SU-DHL-6 (cell line): ENCODE measurements at regions not wholly inside any gene's neighbourhood (a gene's known extent, or its start where the extent isn't known, plus 50 kb on each side); places are given as distances from the start of the nearest gene placed in this dataset.

Experiments used
- H2AFZ ChIP-seq: fragments of 200-600 bp; sonication (generic); 2 replicates; pipeline ENCODE4 v1.6.1; 2014; ENCODE audit warnings: low read depth, mild to moderate bottlenecking, moderate library complexity, mixed read lengths, antibody characterized with exemption, low read length; ENCODE audit not compliant: severe bottlenecking
- H3F3A ChIP-seq: fragments of 200-600 bp; shearing (Covaris generic); 2 replicates; pipeline ENCODE4 v1.6.0; 2016; ENCODE audit warnings: antibody characterized with exemption, mild to moderate bottlenecking; ENCODE audit not compliant: insufficient read depth
- H3K27ac ChIP-seq: fragments of 200-600 bp; sonication (generic); 2 replicates; pipeline ENCODE4 v1.5.1; 2016; ENCODE audit warnings: low read depth, mild to moderate bottlenecking, low read length, moderate library complexity, mixed read lengths
- H3K27me3 ChIP-seq: fragments of 200-600 bp; sonication (generic), shearing (Covaris generic); 2 replicates; pipeline ENCODE4 v1.6.0; 2014; ENCODE audit warnings: mild to moderate bottlenecking, low read length
- H3K36me3 ChIP-seq: fragments of 200-600 bp; sonication (generic); 2 replicates; pipeline ENCODE4 v1.6.1; 2014; ENCODE audit warnings: mild to moderate bottlenecking, low read length, mixed read lengths
- H3K4me2 ChIP-seq: fragments of 300-600, 200-600 bp; shearing (Covaris generic), sonication (generic); 2 replicates; pipeline ENCODE4 v1.6.0; 2014; ENCODE audit warnings: low read length, low read depth, mild to moderate bottlenecking; ENCODE audit not compliant: poor library complexity, severe bottlenecking
- H3K4me3 ChIP-seq: fragments of 200-600 bp; sonication (generic); 2 replicates; pipeline ENCODE4 v1.5.1; 2014; ENCODE audit warnings: antibody characterized with exemption, low read length, mild to moderate bottlenecking, mixed read lengths; ENCODE audit not compliant: insufficient read depth, poor library complexity, severe bottlenecking
- H3K79me2 ChIP-seq: fragments of 200-600 bp; sonication (generic); 2 replicates; pipeline ENCODE4 v1.6.1; 2014; ENCODE audit warnings: mild to moderate bottlenecking, low read length, moderate library complexity; ENCODE audit not compliant: insufficient read depth
- H3K9ac ChIP-seq: fragments of 200-600 bp; sonication (generic); 2 replicates; pipeline ENCODE4 v1.7.0; 2014; ENCODE audit warnings: mild to moderate bottlenecking, low read length
- H3K9me2 ChIP-seq: fragments of 200-600 bp; sonication (generic); replicated peaks from 2 replicates; pipeline ENCODE4 v1.6.1; 2014; ENCODE audit warnings: low read length; ENCODE audit not compliant: insufficient read depth
- H3K9me3 ChIP-seq: fragments of 200-600 bp; sonication (generic); 2 replicates; pipeline ENCODE4 v1.6.1; 2014; ENCODE audit warnings: low read length, mixed read lengths; ENCODE audit not compliant: insufficient read depth
- H4K20me1 ChIP-seq: fragments of 200-600 bp; sonication (generic); 2 replicates; pipeline ENCODE4 v1.6.1; 2014; ENCODE audit warnings: low read depth, mild to moderate bottlenecking, antibody characterized with exemption, low read length, moderate library complexity, mixed read lengths
- EZH2phosphoT487 ChIP-seq: fragments of 200-600 bp; sonication (generic), shearing (Covaris generic); conservative IDR thresholded peaks from 2 replicates; pipeline ENCODE4 v1.6.1; 2018; ENCODE audit warnings: mild to moderate bottlenecking, antibody characterized with exemption, low read length, moderate library complexity, mixed read lengths
- TF ChIP-seq, protein P1 (sequence below): fragments of 200-600 bp; sonication (generic); IDR thresholded peaks from one replicate; pipeline ENCODE4 v1.5.1; 2017; ENCODE audit warnings: antibody characterized with exemption, mild to moderate bottlenecking, low read length, moderate library complexity; ENCODE audit not compliant: insufficient read depth, poor library complexity, severe bottlenecking

DNA sequence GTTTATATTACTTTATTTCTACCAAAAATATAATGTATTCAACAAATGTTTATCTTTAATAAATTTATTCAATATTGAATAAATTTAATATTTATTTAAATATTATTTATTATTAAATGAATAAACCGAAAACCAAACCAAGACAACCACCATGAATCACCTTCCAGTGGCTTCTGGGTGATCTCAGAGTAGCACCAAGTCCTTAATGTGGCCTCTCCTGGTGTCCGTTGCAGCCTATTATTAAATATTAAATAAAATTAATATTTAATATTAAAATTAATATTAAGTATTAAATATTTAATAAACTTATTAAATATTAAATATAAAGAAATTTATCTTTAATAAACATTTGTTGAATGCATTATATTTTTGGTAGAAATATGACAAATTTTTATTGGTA is 143.3 kb upstream of the PLPP4 start:
- no peak for TF ChIP-seq EZH2phosphoT487
- TF ChIP-seq, protein P1, sequence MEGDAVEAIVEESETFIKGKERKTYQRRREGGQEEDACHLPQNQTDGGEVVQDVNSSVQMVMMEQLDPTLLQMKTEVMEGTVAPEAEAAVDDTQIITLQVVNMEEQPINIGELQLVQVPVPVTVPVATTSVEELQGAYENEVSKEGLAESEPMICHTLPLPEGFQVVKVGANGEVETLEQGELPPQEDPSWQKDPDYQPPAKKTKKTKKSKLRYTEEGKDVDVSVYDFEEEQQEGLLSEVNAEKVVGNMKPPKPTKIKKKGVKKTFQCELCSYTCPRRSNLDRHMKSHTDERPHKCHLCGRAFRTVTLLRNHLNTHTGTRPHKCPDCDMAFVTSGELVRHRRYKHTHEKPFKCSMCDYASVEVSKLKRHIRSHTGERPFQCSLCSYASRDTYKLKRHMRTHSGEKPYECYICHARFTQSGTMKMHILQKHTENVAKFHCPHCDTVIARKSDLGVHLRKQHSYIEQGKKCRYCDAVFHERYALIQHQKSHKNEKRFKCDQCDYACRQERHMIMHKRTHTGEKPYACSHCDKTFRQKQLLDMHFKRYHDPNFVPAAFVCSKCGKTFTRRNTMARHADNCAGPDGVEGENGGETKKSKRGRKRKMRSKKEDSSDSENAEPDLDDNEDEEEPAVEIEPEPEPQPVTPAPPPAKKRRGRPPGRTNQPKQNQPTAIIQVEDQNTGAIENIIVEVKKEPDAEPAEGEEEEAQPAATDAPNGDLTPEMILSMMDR, result no peak
- Histone ChIP-seq H3K4me3 (no peak overlapping the region), H3K9me2 (no peaks in the 10 kb centered on the region), H3K27ac (no peak overlapping the region), H3K36me3 (no peaks in the 10 kb centered on the region), H3F3A (no peaks in the 10 kb centered on the region), H3K27me3 (no peaks in the 10 kb centered on the region), H3K4me2 (no peak overlapping the region), H2AFZ (no peak overlapping the region), H3K79me2 (no peaks in the 10 kb centered on the region), H3K9ac (no peak overlapping the region), H3K9me3 (no peaks in the 10 kb centered on the region), H4K20me1 (no peaks in the 10 kb centered on the region)

DNA sequence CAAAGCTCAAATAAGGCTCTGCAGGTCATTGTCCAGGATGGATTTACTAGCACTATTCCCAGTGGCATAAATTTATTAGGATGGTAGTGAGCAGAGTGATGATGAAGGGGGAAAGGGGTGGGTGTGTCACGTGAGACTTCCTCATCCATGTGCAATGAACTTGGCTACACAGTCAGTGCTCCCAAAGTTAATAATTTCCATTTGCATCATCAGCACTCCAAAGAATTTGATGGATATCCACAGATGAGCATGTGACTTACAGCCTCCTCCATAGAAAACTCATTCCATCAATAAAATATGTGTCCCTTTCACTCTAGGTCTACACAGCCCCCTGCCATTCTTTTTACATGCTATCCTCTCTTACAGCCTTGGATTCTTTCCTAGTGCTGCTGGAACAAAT is 142.6 kb upstream of the PLPP4 start:
- no peak overlapping the region for H3K4me2 ChIP-seq
- H3K27me3 ChIP-seq, result no peaks in the 10 kb centered on the region
- no peak overlapping the region for H3K4me3 ChIP-seq
- H3K27ac ChIP-seq, result no peak overlapping the region
- H2AFZ ChIP-seq, result no peak overlapping the region
- no peaks in the 10 kb centered on the region for H3K9me3 ChIP-seq
- no peaks in the 10 kb centered on the region for H3K9me2 ChIP-seq
- no peaks in the 10 kb centered on the region for H3K36me3 ChIP-seq
- H4K20me1 ChIP-seq, result no peaks in the 10 kb centered on the region
- no peaks in the 10 kb centered on the region for H3K79me2 ChIP-seq
- H3F3A ChIP-seq, result no peaks in the 10 kb centered on the region
- no peak for TF ChIP-seq EZH2phosphoT487
- TF ChIP-seq, protein P1, result no peak
- H3K9ac ChIP-seq, result no peak overlapping the region

DNA sequence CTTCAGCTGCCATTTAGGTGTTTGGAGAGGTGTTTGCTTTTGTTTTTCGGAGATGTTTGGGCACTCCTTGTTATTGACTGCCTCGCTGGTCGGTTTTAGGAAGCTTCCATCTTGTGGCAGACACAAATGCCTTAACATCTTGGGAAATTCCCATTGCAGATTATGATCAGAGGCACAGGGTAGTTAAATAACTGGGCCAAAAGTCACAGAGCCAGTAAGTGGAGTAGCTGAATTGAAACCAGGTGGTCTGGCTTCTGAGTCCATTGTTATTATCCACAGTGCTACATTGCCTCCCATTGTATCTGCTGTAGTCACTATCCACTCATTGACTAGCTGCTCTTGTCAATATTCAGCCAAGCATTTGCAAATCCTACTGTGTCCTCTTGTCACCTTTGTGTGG is 138.2 kb upstream of the PLPP4 start:
- Histone ChIP-seq H3K79me2 (no peaks in the 10 kb centered on the region), H3K4me2 (no peak overlapping the region), H3K27ac (no peak overlapping the region), H3K9me2 (no peaks in the 10 kb centered on the region), H3F3A (no peaks in the 10 kb centered on the region), H3K4me3 (no peak overlapping the region), H2AFZ (no peak overlapping the region), H3K27me3 (no peaks in the 10 kb centered on the region), H3K9ac (no peak overlapping the region), H3K36me3 (no peaks in the 10 kb centered on the region), H3K9me3 (no peaks in the 10 kb centered on the region), H4K20me1 (no peaks in the 10 kb centered on the region)
- no peak for TF ChIP-seq EZH2phosphoT487
- TF ChIP-seq, protein P1, result no peak

DNA sequence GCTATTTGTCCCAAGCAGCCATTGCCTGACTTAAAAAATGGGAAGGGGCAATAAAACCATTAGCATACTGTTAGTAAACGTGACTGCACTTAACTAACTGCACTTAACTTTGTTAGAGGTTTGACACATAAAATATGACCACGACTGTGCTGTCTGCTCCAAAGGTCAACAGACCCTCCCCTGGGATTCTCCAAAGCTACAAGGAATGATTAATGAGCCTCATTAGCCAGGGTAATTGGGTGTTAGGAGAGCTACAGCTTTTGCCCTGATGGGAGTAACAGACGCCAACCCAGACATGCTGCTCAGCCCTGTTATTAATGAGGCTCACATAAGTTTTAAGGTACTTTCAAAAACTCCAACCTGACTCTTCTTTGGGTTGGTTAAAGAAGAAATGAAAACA is 129.4 kb upstream of the PLPP4 start:
- H3K27me3 ChIP-seq, result no peaks in the 10 kb centered on the region
- TF ChIP-seq, protein P1, result no peak
- TF ChIP-seq EZH2phosphoT487, result no peak
- no peak overlapping the region for H3K27ac ChIP-seq
- no peaks in the 10 kb centered on the region for H3K9me3 ChIP-seq
- H4K20me1 ChIP-seq, result no peaks in the 10 kb centered on the region
- no peak overlapping the region for H3K4me3 ChIP-seq
- no peak overlapping the region for H3K9ac ChIP-seq
- H2AFZ ChIP-seq, result no peak overlapping the region
- no peaks in the 10 kb centered on the region for H3F3A ChIP-seq
- H3K4me2 ChIP-seq, result no peak overlapping the region
- H3K36me3 ChIP-seq, result no peaks in the 10 kb centered on the region
- no peaks in the 10 kb centered on the region for H3K79me2 ChIP-seq
- no peaks in the 10 kb centered on the region for H3K9me2 ChIP-seq
